ENCODE measurements at regions not wholly inside any gene's neighbourhood (a gene's known extent, or its start where the extent isn't known, plus 50 kb on each side); places are given as distances from the start of the nearest gene placed in this dataset.
A peak's percentile ranks its signal among the peaks of the same experiment; 100 is the strongest.
"Not testable (repeated sequence)": the region's sequence is repeated elsewhere in the genome, so short reads cannot be mapped to it uniquely, and the experiment has no call there.

- no peaks in the 10 kb centered on the region for H3K27me3 ChIP-seq
- intact Hi-C loops (cut with DNase I; ENCODE audit: low total_unique reads): no loop called here
- H3K9me3 ChIP-seq: no peaks in the 10 kb centered on the region
- H3K27ac ChIP-seq: no peak overlapping the region
- WGBS, 2 donors: 25 to 29% methylated on average over 13 of the region's 13 CpGs
- H3K4me1 ChIP-seq: peaks cover 12% of the 10 kb centered on the region
- H3K36me3 ChIP-seq (ENCODE audit: low read depth, missing control alignments): no peaks in the 10 kb centered on the region
- no peak overlapping the region for H3K4me3 ChIP-seq
- DNase-seq: no peak
- TF ChIP-seq CTCF (IDR thresholded peaks at IDR 0.05) (no peak), POLR2A (IDR thresholded peaks at IDR 0.05) (no peak)
These were observed 71.8 kb upstream of the MAX start for GRCh38 chr14:65173973-65174693.

GRCh38 chr14:65174783-65175182 lies 72.5 kb upstream of the MAX start:
- Histone ChIP-seq H3K27ac (no peak overlapping the region), H3K4me1 (peaks cover 12% of the 10 kb centered on the region), H3K4me3 (no peak overlapping the region), H3K27me3 (no peaks in the 10 kb centered on the region), H3K9me3 (no peaks in the 10 kb centered on the region), H3K36me3 (ENCODE audit: low read depth, missing control alignments) (no peaks in the 10 kb centered on the region)
- 71 to 75% methylated on average over 3 of the region's 3 CpGs for WGBS, 2 donors
- intact Hi-C loops (cut with DNase I; ENCODE audit: low total_unique reads): no loop called here
- no peak for DNase-seq
- TF ChIP-seq POLR2A (IDR thresholded peaks at IDR 0.05) (no peak), CTCF (IDR thresholded peaks at IDR 0.05) (no peak)

- DNase-seq: no peak
- Histone ChIP-seq H3K27ac (no peak overlapping the region), H3K27me3 (no peaks in the 10 kb centered on the region), H3K4me1 (peaks cover 6% of the 10 kb centered on the region), H3K4me3 (no peak overlapping the region), H3K9me3 (no peaks in the 10 kb centered on the region), H3K36me3 (ENCODE audit: low read depth, missing control alignments) (no peaks in the 10 kb centered on the region)
- 93 to 97% methylated on average over 4 of the region's 4 CpGs for WGBS, 2 donors
- intact Hi-C loops (cut with DNase I; ENCODE audit: low total_unique reads): no loop called here
- TF ChIP-seq CTCF (IDR thresholded peaks at IDR 0.05): no peak
- TF ChIP-seq POLR2A (IDR thresholded peaks at IDR 0.05): no peak
These were observed 75.2 kb upstream of the MAX start for GRCh38 chr14:65177551-65177950.

- H3K4me3 ChIP-seq; H3K4me1 ChIP-seq; H3K36me3 ChIP-seq (ENCODE audit: low read depth, missing control alignments); H3K27me3 ChIP-seq; DNase-seq; intact Hi-C loops (cut with DNase I; ENCODE audit: low total_unique reads); H3K27ac ChIP-seq; H3K9me3 ChIP-seq: not testable (repeated sequence)
- WGBS, 2 donors: 85 to 87% methylated on average over 4 of the region's 4 CpGs
These were observed 76.9 kb upstream of the MAX start for GRCh38 chr14:65179231-65179630.

- Histone ChIP-seq H3K4me3 (no peak overlapping the region), H3K9me3 (no peaks in the 10 kb centered on the region), H3K4me1 (peaks cover 3% of the 10 kb centered on the region), H3K36me3 (ENCODE audit: low read depth, missing control alignments) (no peaks in the 10 kb centered on the region), H3K27ac (no peak overlapping the region), H3K27me3 (no peaks in the 10 kb centered on the region)
- WGBS, 2 donors: 46 to 50% methylated on average over 8 of the region's 8 CpGs
- TF ChIP-seq POLR2A (IDR thresholded peaks at IDR 0.05): no peak
- no peak for TF ChIP-seq CTCF (IDR thresholded peaks at IDR 0.05)
- intact Hi-C loops (cut with DNase I; ENCODE audit: low total_unique reads): no loop called here
- DNase-seq: peak; percentile 43
These were observed 77.8 kb upstream of the MAX start for GRCh38 chr14:65179918-65180724.
